Muscle layer of duodenum (tissue), 2 donors: ENCODE measurements at regions not wholly inside any gene's neighbourhood (a gene's known extent, or its start where the extent isn't known, plus 50 kb on each side); places are given as distances from the start of the nearest gene placed in this dataset.

ENCODE experiments used
- H3K27ac ChIP-seq: one replicate; pipeline ENCODE4 v1.7.0; 2013; ENCODE audit warnings: mild to moderate bottlenecking, low read length
- H3K27me3 ChIP-seq: one replicate; pipeline ENCODE4 v1.7.0; 2013; ENCODE audit warnings: low read depth, mild to moderate bottlenecking, control low read depth, low read length
- H3K36me3 ChIP-seq, 2 donors: one replicate each; pipeline ENCODE4 v1.7.0; 2013; ENCODE audit warnings: low read length in 2 of 2, control low read depth in 1 of 2, mild to moderate bottlenecking in 1 of 2; ENCODE audit not compliant: insufficient read depth in 2 of 2, control insufficient read depth in 1 of 2
- H3K4me1 ChIP-seq, 2 donors: one replicate each; pipeline ENCODE4 v1.7.0; 2013; ENCODE audit warnings: low read length in 2 of 2, mild to moderate bottlenecking in 2 of 2, control low read depth in 1 of 2, moderate library complexity in 1 of 2; ENCODE audit not compliant: insufficient read depth in 2 of 2, control insufficient read depth in 1 of 2
- H3K4me3 ChIP-seq, 2 donors: one replicate each; pipeline ENCODE4 v1.7.0; 2013; ENCODE audit warnings: low read length in 2 of 2, low read depth in 1 of 2, mild to moderate bottlenecking in 1 of 2
- H3K9me3 ChIP-seq, 2 donors: one replicate each; pipeline ENCODE4 v1.7.0; 2013; ENCODE audit warnings: low read length in 2 of 2, control low read depth in 1 of 2, mild to moderate bottlenecking in 1 of 2; ENCODE audit not compliant: control insufficient read depth in 1 of 2
- donor health status: healthy.

DNA sequence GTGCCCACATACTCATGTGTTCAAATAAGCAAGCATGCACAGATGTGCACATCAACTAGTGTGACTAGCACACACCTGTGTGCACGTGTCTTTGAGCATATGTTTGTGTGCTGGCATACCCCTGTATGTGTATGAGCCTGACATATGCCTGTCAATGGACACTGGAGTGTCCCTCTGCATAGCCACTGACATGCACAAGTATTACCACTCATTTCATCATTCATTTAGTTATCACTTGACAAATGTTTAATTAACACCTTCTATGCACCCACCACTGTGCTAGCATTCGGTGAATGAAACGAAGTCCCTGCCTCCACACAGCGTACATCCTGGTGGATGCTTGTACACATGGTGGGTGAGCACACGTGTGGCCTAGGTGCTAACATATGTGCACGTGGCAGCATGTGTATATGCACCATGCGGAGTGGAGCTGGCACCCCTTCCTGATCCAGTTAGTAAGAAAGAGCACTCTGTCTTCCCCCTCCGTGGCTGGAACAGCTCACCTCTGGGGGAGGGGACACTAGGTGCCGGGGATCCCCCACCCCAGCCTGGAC, 112.0 kb downstream of the CHST1 start:
- no peak overlapping the region for H3K27ac ChIP-seq
- H3K9me3 ChIP-seq, result no peaks in the 10 kb centered on the region
- H3K4me3 ChIP-seq, result no peak overlapping the region
- no peaks in the 10 kb centered on the region for H3K4me1 ChIP-seq
- no peaks in the 10 kb centered on the region for H3K36me3 ChIP-seq
- no peaks in the 10 kb centered on the region for H3K27me3 ChIP-seq

- Histone ChIP-seq H3K36me3 (no peaks in the 10 kb centered on the region), H3K9me3 (no peaks in the 10 kb centered on the region), H3K4me1 (no peaks in the 10 kb centered on the region), H3K4me3 (no peak overlapping the region), H3K27ac (no peak overlapping the region), H3K27me3 (no peaks in the 10 kb centered on the region)
These were observed 114.2 kb downstream of the CHST1 start for GRCh38 chr11:45551191-45551713.

DNA sequence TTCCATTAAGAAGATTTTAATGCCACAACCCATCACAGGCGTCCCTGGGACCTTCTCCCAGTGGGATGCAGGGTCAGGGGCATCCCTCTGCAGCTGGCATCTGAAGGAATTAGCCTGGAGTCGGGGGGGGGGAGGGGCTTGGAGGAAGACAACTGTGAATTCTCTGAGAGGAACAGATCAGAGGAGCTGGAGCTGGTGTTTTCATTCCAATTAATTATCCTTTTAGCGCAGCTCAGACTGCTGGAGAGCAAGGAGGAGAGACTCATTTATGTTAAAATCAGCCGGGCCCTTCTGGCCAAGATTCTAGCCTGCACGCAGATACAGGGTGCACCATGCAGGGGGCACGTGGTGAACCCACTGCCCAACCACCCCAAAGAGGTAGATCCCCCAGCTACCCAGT, 116.2 kb downstream of the CHST1 start:
- Histone ChIP-seq H3K4me1 (no peaks in the 10 kb centered on the region), H3K27me3 (peaks cover 4% of the 10 kb centered on the region), H3K27ac (no peak overlapping the region), H3K9me3 (no peaks in the 10 kb centered on the region), H3K4me3 (no peak overlapping the region), H3K36me3 (no peaks in the 10 kb centered on the region)

DNA sequence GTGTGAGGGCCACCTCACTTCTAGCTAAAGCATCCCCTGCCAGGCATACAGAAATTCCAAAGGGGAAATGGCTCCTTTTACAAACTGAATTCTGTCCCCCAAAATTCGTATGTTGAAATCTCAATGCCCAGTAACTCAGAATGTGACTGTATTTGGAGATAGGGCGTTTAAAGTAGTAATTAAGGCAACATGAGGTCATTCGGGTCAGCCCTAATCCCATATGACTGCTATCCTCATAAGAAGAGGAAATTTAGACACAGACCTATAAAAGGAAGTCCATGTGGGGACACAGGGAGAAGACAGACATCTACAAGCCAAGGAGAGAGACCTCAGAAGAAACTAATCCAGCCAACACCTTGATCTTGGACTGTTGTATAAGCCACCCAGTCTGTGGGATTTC, 119.1 kb downstream of the CHST1 start:
- Histone ChIP-seq H3K4me1 (no peaks in the 10 kb centered on the region), H3K9me3 (no peaks in the 10 kb centered on the region), H3K27ac (no peak overlapping the region), H3K36me3 (no peaks in the 10 kb centered on the region), H3K4me3 (no peak overlapping the region), H3K27me3 (peaks cover 6% of the 10 kb centered on the region)

DNA sequence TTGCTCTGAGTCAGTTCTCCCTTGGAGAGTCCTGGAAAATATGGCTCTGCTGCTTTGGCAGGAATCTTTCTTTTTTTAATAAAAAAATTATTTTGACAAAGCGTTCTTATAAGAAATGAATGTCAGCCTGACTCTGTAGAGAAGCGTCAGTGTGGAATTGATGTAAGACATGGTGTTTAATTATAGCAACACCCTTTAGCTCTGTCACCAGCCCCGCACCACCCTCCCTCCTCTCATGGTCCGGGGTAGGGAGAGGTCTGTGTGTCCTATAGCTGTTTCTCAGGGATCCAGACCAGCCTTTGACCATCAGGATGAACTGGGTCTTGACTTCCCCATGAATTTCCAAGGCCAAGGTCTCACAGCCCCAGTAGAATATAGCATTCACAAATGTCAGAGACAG, 120.6 kb downstream of the CHST1 start:
- Histone ChIP-seq H3K9me3 (no peaks in the 10 kb centered on the region), H3K4me1 (no peaks in the 10 kb centered on the region), H3K4me3 (no peak overlapping the region), H3K36me3 (no peaks in the 10 kb centered on the region), H3K27me3 (peaks cover 6% of the 10 kb centered on the region), H3K27ac (no peak overlapping the region)

- no peaks in the 10 kb centered on the region for H3K4me1 ChIP-seq
- H3K27me3 ChIP-seq, result peaks cover 6% of the 10 kb centered on the region
- H3K27ac ChIP-seq, result no peak overlapping the region
- no peaks in the 10 kb centered on the region for H3K9me3 ChIP-seq
- H3K36me3 ChIP-seq, result no peaks in the 10 kb centered on the region
- H3K4me3 ChIP-seq, result no peak overlapping the region
These were observed 121.5 kb downstream of the CHST1 start for GRCh38 chr11:45543808-45544422.

GRCh38 chr11:45543081-45543480, 122.3 kb downstream of the CHST1 start:
- H3K36me3 ChIP-seq, result no peaks in the 10 kb centered on the region
- no peaks in the 10 kb centered on the region for H3K9me3 ChIP-seq
- no peak overlapping the region for H3K4me3 ChIP-seq
- peaks cover 6% of the 10 kb centered on the region for H3K27me3 ChIP-seq
- no peaks in the 10 kb centered on the region for H3K4me1 ChIP-seq
- H3K27ac ChIP-seq, result no peak overlapping the region

DNA sequence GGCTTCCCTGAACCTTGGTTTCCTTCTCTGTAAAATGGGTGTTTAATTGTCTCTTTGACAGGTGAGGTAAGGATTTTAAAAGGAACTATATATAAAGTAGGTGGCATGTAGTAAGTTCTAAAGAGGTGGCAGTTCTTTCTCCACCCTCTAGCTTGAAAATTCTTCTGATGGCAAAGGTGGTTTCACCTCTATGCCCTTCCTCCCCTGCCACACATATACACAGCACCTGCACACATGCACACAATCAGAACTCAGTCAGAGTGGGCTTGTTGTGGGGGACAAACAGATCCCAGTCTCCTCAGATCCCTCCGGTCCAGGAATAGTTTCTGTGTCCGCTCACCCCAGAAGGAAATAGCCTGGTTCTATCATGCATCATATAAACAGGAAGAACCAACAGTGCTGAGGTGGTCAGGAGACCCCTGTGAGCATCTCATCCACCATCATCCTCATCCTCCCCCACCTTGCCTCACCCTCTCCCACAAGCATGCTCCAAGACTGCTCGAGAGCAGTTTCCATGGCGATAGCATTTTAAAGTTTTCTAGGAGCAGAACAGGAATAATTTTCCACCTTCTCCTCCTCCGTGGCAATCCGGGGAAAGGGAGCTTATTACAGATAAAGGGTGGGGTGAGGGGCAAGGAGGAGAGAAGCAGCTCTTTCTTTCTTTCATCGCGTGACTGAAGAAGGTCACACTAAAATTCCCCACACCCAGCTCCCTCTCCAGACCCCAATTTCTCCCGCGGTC, 123.6 kb downstream of the CHST1 start:
- peaks cover 6% of the 10 kb centered on the region for H3K27me3 ChIP-seq
- H3K9me3 ChIP-seq, result no peaks in the 10 kb centered on the region
- H3K27ac ChIP-seq, result no peak overlapping the region
- H3K36me3 ChIP-seq, result no peaks in the 10 kb centered on the region
- no peaks in the 10 kb centered on the region for H3K4me1 ChIP-seq
- no peak overlapping the region for H3K4me3 ChIP-seq

GRCh38 chr11:45538939-45539338, 126.5 kb downstream of the CHST1 start:
- no peak overlapping the region for H3K27ac ChIP-seq
- no peaks in the 10 kb centered on the region for H3K4me1 ChIP-seq
- H3K9me3 ChIP-seq, result no peaks in the 10 kb centered on the region

DNA sequence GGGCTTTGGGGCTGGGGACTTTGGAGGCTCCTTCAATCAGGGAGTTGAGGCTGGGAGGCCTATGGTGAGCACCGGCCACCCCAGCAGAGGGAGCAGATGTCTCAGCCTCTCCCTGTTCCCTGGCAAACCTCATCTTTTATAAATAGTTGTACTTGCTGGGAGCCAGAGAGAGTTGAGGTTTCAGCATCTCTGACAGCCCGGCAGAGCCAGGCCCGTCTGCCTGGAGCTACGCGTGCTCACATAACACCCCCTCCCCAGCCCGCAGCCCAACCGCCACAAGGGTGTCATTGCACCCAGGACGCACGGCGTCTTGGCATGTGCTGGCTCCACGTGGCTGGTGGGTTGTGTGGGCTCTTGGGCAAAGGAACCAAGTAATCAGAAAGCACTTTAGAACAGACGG, 127.1 kb downstream of the CHST1 start:
- no peaks in the 10 kb centered on the region for H3K9me3 ChIP-seq
- H3K27ac ChIP-seq, result no peak overlapping the region
- H3K36me3 ChIP-seq, result no peaks in the 10 kb centered on the region
- no peak overlapping the region for H3K4me3 ChIP-seq
- H3K27me3 ChIP-seq, result no peaks in the 10 kb centered on the region
- no peaks in the 10 kb centered on the region for H3K4me1 ChIP-seq

More at GRCh38 chr11:45538939-45539338, 126.5 kb downstream of the CHST1 start:
- H3K27me3 ChIP-seq, result no peaks in the 10 kb centered on the region
- no peaks in the 10 kb centered on the region for H3K36me3 ChIP-seq
- H3K4me3 ChIP-seq, result no peak overlapping the region

- Histone ChIP-seq H3K27me3 (no peaks in the 10 kb centered on the region), H3K4me1 (no peaks in the 10 kb centered on the region), H3K9me3 (no peaks in the 10 kb centered on the region), H3K4me3 (no peak overlapping the region), H3K27ac (no peak overlapping the region), H3K36me3 (no peaks in the 10 kb centered on the region)
These were observed 127.8 kb downstream of the CHST1 start for GRCh38 chr11:45537614-45538013.
